ENCODE measurements at regions not wholly inside any gene's neighbourhood (a gene's known extent, or its start where the extent isn't known, plus 50 kb on each side); places are given as distances from the start of the nearest gene placed in this dataset.

DNA sequence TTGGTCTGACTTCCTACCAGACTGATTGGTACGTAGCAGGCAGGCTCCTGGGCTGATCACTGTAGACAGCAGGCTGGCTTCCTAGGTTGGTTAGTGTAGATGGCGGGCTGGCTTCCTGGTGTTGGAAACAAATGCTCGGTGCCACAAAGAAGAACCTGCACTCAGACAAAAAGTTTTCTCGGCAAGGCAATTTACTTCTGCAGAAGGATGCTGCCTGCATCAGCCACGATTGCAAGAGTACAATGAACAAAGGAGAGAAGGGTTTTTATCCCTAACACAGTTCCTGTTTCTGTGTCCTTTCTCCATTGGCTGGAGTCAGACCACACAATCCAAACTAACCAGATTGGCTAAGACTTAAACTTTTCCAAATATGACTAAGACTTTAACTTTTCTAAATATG, 123.6 kb upstream of the PPP2R2D start:
- intact Hi-C loops (cut with micrococcal nuclease; ENCODE audit: unreplicated experiment) = no loop called here
- DNase-seq (ENCODE audit: low spot score) = no peak
- CTCF ChIA-PET = no interaction called here
- POLR2A ChIA-PET (ENCODE audit: low non-redundant PET) = no interaction called here
- H3K9me3 ChIP-seq (ENCODE audit: low read depth, low read length, poor library complexity, severe bottlenecking) = peaks cover 25% of the 10 kb centered on the region
- no peaks in the 10 kb centered on the region for H3K36me3 ChIP-seq (ENCODE audit: insufficient read depth, low read length, poor library complexity, severe bottlenecking)
- H3K27me3 ChIP-seq (replicated peaks; ENCODE audit: insufficient read depth, low read depth, low read length, poor library complexity) = no peaks in the 10 kb centered on the region
- H3K4me3 ChIP-seq (ENCODE audit: low read depth, low read length, poor library complexity, severe bottlenecking) = no peak overlapping the region
- TF ChIP-seq, protein P1, sequence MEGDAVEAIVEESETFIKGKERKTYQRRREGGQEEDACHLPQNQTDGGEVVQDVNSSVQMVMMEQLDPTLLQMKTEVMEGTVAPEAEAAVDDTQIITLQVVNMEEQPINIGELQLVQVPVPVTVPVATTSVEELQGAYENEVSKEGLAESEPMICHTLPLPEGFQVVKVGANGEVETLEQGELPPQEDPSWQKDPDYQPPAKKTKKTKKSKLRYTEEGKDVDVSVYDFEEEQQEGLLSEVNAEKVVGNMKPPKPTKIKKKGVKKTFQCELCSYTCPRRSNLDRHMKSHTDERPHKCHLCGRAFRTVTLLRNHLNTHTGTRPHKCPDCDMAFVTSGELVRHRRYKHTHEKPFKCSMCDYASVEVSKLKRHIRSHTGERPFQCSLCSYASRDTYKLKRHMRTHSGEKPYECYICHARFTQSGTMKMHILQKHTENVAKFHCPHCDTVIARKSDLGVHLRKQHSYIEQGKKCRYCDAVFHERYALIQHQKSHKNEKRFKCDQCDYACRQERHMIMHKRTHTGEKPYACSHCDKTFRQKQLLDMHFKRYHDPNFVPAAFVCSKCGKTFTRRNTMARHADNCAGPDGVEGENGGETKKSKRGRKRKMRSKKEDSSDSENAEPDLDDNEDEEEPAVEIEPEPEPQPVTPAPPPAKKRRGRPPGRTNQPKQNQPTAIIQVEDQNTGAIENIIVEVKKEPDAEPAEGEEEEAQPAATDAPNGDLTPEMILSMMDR (conservative IDR thresholded peaks at IDR 0.05; ENCODE audit: low read depth, low read length) = no peak
- TF ChIP-seq EZH2 (IDR thresholded peaks at IDR 0.05; ENCODE audit: borderline replicate concordance, low read depth, low read length, poor library complexity, severe bottlenecking) = no peak
- no peaks in the 10 kb centered on the region for H3K4me1 ChIP-seq (ENCODE audit: insufficient read depth, low read length, poor library complexity, severe bottlenecking)
- BruUV-seq (replicated peaks) = no TSS peak
- H3K27ac ChIP-seq (ENCODE audit: low read depth, low read length, poor library complexity, severe bottlenecking) = no peak overlapping the region

DNA sequence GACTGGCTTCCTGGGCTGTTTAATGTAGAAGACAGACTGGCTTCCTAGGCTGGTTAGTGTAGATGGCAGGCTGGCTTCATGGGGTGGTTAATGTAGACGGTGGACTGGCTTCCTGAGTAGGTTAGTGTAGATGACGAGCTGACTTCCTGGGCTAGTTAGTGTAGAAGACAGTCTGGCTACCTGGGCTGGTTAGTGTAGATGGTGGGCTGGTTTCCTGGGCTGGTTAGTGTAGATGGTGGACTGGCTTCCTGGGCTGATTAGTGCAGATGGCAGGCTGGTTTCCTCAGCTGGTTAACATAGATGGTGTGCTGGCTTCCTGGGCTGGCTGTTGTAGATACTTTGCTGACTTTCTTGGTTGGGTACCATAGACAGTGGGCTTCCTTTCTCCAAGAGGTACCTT, 122.9 kb upstream of the PPP2R2D start:
- no peaks in the 10 kb centered on the region for H3K4me1 ChIP-seq (ENCODE audit: insufficient read depth, low read length, poor library complexity, severe bottlenecking)
- TF ChIP-seq, protein P1 (conservative IDR thresholded peaks at IDR 0.05; ENCODE audit: low read depth, low read length) = no peak
- no peak for TF ChIP-seq EZH2 (IDR thresholded peaks at IDR 0.05; ENCODE audit: borderline replicate concordance, low read depth, low read length, poor library complexity, severe bottlenecking)
- peaks cover 25% of the 10 kb centered on the region for H3K9me3 ChIP-seq (ENCODE audit: low read depth, low read length, poor library complexity, severe bottlenecking)
- intact Hi-C loops (cut with micrococcal nuclease; ENCODE audit: unreplicated experiment) = no loop called here
- no peak overlapping the region for H3K27ac ChIP-seq (ENCODE audit: low read depth, low read length, poor library complexity, severe bottlenecking)
- H3K27me3 ChIP-seq (replicated peaks; ENCODE audit: insufficient read depth, low read depth, low read length, poor library complexity) = no peaks in the 10 kb centered on the region
- no peak for DNase-seq (ENCODE audit: low spot score)
- POLR2A ChIA-PET (ENCODE audit: low non-redundant PET) = no interaction called here
- no peak overlapping the region for H3K4me3 ChIP-seq (ENCODE audit: low read depth, low read length, poor library complexity, severe bottlenecking)
- no peaks in the 10 kb centered on the region for H3K36me3 ChIP-seq (ENCODE audit: insufficient read depth, low read length, poor library complexity, severe bottlenecking)
- CTCF ChIA-PET = no interaction called here
- BruUV-seq (replicated peaks) = no TSS peak

GRCh38 chr10:131778385-131778784, 122.4 kb upstream of the PPP2R2D start:
- Histone ChIP-seq H3K27me3 (replicated peaks; ENCODE audit: insufficient read depth, low read depth, low read length, poor library complexity) (no peaks in the 10 kb centered on the region), H3K9me3 (ENCODE audit: low read depth, low read length, poor library complexity, severe bottlenecking) (peaks cover 25% of the 10 kb centered on the region), H3K36me3 (ENCODE audit: insufficient read depth, low read length, poor library complexity, severe bottlenecking) (no peaks in the 10 kb centered on the region), H3K4me3 (ENCODE audit: low read depth, low read length, poor library complexity, severe bottlenecking) (no peak overlapping the region), H3K4me1 (ENCODE audit: insufficient read depth, low read length, poor library complexity, severe bottlenecking) (no peaks in the 10 kb centered on the region), H3K27ac (ENCODE audit: low read depth, low read length, poor library complexity, severe bottlenecking) (no peak overlapping the region)
- TF ChIP-seq, protein P1 (conservative IDR thresholded peaks at IDR 0.05; ENCODE audit: low read depth, low read length) = no peak
- no peak for TF ChIP-seq EZH2 (IDR thresholded peaks at IDR 0.05; ENCODE audit: borderline replicate concordance, low read depth, low read length, poor library complexity, severe bottlenecking)
- ChIA-PET CTCF (no interaction called here), POLR2A (ENCODE audit: low non-redundant PET) (no interaction called here)
- DNase-seq (ENCODE audit: low spot score) = no peak
- intact Hi-C loops (cut with micrococcal nuclease; ENCODE audit: unreplicated experiment) = no loop called here
- no TSS peak for BruUV-seq (replicated peaks)
